CD4-positive, alpha-beta T cell (primary cell): ENCODE measurements at regions not wholly inside any gene's neighbourhood (a gene's known extent, or its start where the extent isn't known, plus 50 kb on each side); places are given as distances from the start of the nearest gene placed in this dataset.

Experiments
- ATAC-seq: fragments of 200-7000 bp; cut with Tn5 transposase; one replicate; pipeline ENCODE4 v1.10.0; 2022; ENCODE audit warnings: mild to moderate bottlenecking; ENCODE audit not compliant: poor library complexity
- CTCF ChIA-PET: fragments of 350-600 bp; sonication (Branson Sonifier 250); formaldehyde crosslinking; loops from one replicate; lab custom pipeline; 2021; ENCODE audit warnings: antibody characterized with exemption, inconsistent platforms; lab: Charles Lee
- POLR2A ChIA-PET: fragments of 350-600 bp; sonication (Branson Sonifier 250); formaldehyde crosslinking; loops from one replicate; lab custom pipeline; 2021; ENCODE audit warnings: antibody characterized with exemption, inconsistent platforms; lab: Charles Lee
- DNase-seq, 14 experiments: peaks; one replicate each; pipeline ENCODE4 v3.0.0-alpha.2; 2013 to 2020; ENCODE audit warnings: mixed read lengths in 2 of 14
- H3K27ac ChIP-seq, 2 donors: one replicate each; pipeline versions ENCODE4 v1.5.1 to v1.7.0; 2013; ENCODE audit warnings: low read length in 2 of 2, low read depth in 1 of 2, mild to moderate bottlenecking in 1 of 2
- H3K27me3 ChIP-seq, 2 experiments: 1 replicate in 1 of 2; 2 replicates in 1 of 2; pipeline versions ENCODE4 v1.6.1 to v1.7.0; 2013; ENCODE audit warnings: low read length in 2 of 2, control low read depth in 1 of 2, mild to moderate bottlenecking in 1 of 2, moderate library complexity in 1 of 2; ENCODE audit not compliant: insufficient read depth in 2 of 2, control insufficient read depth in 1 of 2
- H3K36me3 ChIP-seq: one replicate; pipeline ENCODE4 v1.6.1; 2013; ENCODE audit warnings: low read length, control low read depth; ENCODE audit not compliant: insufficient read depth
- H3K4me1 ChIP-seq: one replicate; pipeline ENCODE4 v1.6.1; 2013; ENCODE audit warnings: low read length, control low read depth; ENCODE audit not compliant: insufficient read depth
- H3K4me3 ChIP-seq: one replicate; pipeline ENCODE4 v1.5.1; 2013; ENCODE audit warnings: mild to moderate bottlenecking, low read length, moderate library complexity
- H3K9me3 ChIP-seq, 2 experiments: 1 replicate in 1 of 2; 2 replicates in 1 of 2; pipeline versions ENCODE4 v1.6.1 to v1.7.0; 2013; ENCODE audit warnings: low read length in 2 of 2, mild to moderate bottlenecking in 2 of 2, control low read depth in 1 of 2, moderate library complexity in 1 of 2; ENCODE audit not compliant: control insufficient read depth in 1 of 2, insufficient read depth in 1 of 2
- H3K27ac Mint-ChIP-seq: one replicate; pipeline ENCODE4 v1.8.0; 2020; ENCODE audit warnings: mixed read lengths
- H3K27me3 Mint-ChIP-seq: one replicate; pipeline ENCODE4 v1.8.0; 2021; ENCODE audit warnings: mixed read lengths
- H3K36me3 Mint-ChIP-seq: one replicate; pipeline ENCODE4 v1.8.0; 2021; ENCODE audit warnings: low read depth, mixed read lengths
- H3K4me1 Mint-ChIP-seq: one replicate; pipeline ENCODE4 v1.8.0; 2021; ENCODE audit warnings: low read depth, mixed read lengths
- H3K4me3 Mint-ChIP-seq: one replicate; pipeline ENCODE4 v1.8.0; 2020; ENCODE audit warnings: mild to moderate bottlenecking, mixed read lengths
- H3K9me3 Mint-ChIP-seq: one replicate; pipeline ENCODE4 v1.8.0; 2020; ENCODE audit warnings: mixed read lengths
- intact Hi-C, 2 experiments: fragments of 100-400 bp; cut with DNase I in 1 of 2; cut with micrococcal nuclease in 1 of 2; formaldehyde crosslinking; loops; one replicate each; pipeline versions ENCODE4 v1.15.1 to v1.9.0; 2023 to 2025; cut with DNase I, micrococcal nuclease
- TF ChIP-seq, protein P1 (sequence below): fragments of 200-600 bp; IDR thresholded peaks from one replicate; pipeline ENCODE4 v1.8.0; 2022; ENCODE audit warnings: antibody characterized with exemption, mild to moderate bottlenecking

DNA sequence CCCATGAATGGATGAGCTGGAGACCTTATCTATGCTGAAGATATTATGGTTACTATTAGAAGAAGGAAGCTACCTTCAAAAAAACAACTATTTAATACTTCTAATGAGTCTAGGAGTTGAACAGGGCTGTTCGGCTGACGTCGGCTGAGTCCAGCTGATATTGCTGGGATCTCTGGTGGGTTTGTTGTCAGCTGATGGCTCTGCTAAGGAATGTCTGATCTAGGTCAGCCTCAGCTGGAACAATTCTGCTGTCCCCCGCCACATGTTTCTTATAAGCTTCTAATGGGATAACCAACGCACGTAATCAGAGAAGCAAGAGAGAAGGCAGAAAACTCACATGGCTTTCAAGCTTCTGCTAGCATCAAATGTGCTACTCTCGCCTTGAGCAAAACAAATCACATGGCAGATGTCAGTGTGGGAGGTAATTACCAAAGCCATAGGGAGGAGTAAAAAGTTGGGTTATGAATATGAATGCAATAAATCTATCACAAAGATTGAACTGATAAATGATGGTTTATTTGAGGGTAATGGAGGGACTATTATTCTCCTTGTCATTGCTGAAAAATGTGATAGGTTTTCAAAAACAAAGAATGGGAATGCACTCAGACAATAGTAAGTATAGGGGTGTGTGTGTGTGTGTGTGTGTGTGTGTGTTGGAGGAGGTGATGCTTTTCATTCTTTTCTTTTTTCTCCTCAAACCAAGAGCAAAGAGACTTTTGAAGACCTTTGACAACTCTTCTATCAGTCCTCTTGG lies 71.5 kb downstream of the BTBD3 start:
- TF ChIP-seq, protein P1, sequence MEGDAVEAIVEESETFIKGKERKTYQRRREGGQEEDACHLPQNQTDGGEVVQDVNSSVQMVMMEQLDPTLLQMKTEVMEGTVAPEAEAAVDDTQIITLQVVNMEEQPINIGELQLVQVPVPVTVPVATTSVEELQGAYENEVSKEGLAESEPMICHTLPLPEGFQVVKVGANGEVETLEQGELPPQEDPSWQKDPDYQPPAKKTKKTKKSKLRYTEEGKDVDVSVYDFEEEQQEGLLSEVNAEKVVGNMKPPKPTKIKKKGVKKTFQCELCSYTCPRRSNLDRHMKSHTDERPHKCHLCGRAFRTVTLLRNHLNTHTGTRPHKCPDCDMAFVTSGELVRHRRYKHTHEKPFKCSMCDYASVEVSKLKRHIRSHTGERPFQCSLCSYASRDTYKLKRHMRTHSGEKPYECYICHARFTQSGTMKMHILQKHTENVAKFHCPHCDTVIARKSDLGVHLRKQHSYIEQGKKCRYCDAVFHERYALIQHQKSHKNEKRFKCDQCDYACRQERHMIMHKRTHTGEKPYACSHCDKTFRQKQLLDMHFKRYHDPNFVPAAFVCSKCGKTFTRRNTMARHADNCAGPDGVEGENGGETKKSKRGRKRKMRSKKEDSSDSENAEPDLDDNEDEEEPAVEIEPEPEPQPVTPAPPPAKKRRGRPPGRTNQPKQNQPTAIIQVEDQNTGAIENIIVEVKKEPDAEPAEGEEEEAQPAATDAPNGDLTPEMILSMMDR = no peak
- H3K27me3 ChIP-seq = no peaks in the 10 kb centered on the region
- H3K27ac Mint-ChIP-seq = no peak overlapping the region
- intact Hi-C loops = no loop called here
- no peaks in the 10 kb centered on the region for H3K36me3 Mint-ChIP-seq
- no peak for DNase-seq
- no peak overlapping the region for H3K27ac ChIP-seq
- no peaks in the 10 kb centered on the region for H3K36me3 ChIP-seq
- peaks cover 0 to 3% of the 10 kb centered on the region in 2 experiments for H3K9me3 ChIP-seq
- ATAC-seq = no peak
- CTCF ChIA-PET = no interaction called here
- H3K9me3 Mint-ChIP-seq = peaks cover 2% of the 10 kb centered on the region
- no peak overlapping the region for H3K4me3 Mint-ChIP-seq
- H3K4me1 ChIP-seq = no peaks in the 10 kb centered on the region
- H3K4me3 ChIP-seq = no peak overlapping the region
- H3K4me1 Mint-ChIP-seq = no peaks in the 10 kb centered on the region
- no peaks in the 10 kb centered on the region for H3K27me3 Mint-ChIP-seq
- POLR2A ChIA-PET = no interaction called here

DNA sequence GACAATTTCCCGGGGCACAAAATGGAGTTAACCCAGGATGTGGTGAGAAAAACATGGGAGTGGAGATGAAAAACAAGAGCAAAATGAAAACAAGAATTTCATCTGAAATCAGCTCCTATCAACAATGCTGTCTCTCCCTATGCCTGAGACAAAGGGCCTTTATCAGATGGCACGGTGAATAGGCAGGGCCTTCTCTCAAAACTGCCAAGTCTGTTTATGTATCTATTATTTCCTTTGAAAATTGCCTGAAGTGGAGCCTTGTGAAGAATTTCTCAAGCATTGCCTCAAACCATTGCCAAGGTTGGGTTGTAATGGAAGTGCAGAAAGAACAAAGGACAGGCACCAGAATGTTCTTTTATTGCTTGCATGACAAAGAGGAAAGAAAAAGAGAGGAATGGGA lies 74.7 kb downstream of the BTBD3 start:
- DNase-seq (no peak), ATAC-seq (no peak)
- Mint-ChIP-seq H3K27me3 (peaks cover 3% of the 10 kb centered on the region), H3K4me3 (no peak overlapping the region), H3K27ac (no peak overlapping the region), H3K4me1 (no peaks in the 10 kb centered on the region), H3K36me3 (no peaks in the 10 kb centered on the region), H3K9me3 (no peaks in the 10 kb centered on the region)
- no peak overlapping the region for H3K27ac ChIP-seq
- peaks cover 0 to 3% of the 10 kb centered on the region in 2 experiments for H3K9me3 ChIP-seq
- no peaks in the 10 kb centered on the region for H3K36me3 ChIP-seq
- TF ChIP-seq, protein P1 = no peak
- no peaks in the 10 kb centered on the region for H3K4me1 ChIP-seq
- POLR2A ChIA-PET = no interaction called here
- intact Hi-C loops = no loop called here
- no peaks in the 10 kb centered on the region for H3K27me3 ChIP-seq
- CTCF ChIA-PET = no interaction called here
- H3K4me3 ChIP-seq = no peak overlapping the region

DNA sequence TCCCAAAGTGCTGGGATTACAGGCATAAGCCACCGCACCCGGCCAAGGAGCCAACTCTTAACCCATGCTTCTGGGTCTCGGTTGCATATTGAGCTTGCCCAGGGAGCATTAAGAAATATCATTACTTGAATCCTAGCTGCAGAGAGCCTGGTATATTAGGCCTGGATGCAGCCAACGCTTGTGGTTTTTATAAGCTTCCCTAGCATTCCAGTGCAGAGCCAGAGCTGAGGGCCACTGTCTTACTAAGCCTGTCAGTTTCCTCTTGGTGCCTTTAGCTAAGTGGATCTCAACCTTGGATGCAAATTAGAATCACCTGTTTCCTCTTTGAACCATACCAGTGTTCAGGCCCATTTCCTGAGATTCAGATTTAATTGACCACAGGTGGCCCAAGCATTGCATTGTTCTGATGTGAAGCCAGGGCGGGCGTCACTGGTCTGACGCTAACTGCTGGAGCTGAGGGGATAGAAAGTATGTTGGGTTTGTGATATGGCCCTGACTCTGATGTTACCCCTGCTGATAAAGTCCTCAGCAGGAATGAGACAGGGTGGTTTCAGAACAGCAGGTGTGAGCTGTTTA lies 76.3 kb downstream of the BTBD3 start:
- CTCF ChIA-PET = no interaction called here
- peaks cover 3% of the 10 kb centered on the region for H3K27me3 Mint-ChIP-seq

More for the DNA sequence above, 76.3 kb downstream of the BTBD3 start:
- DNase-seq (no peak), ATAC-seq (no peak)
- no peaks in the 10 kb centered on the region for H3K4me1 Mint-ChIP-seq
- H3K4me3 ChIP-seq = no peak overlapping the region
- no peak overlapping the region for H3K27ac ChIP-seq
- TF ChIP-seq, protein P1 = no peak
- intact Hi-C loops = no loop called here
- H3K27me3 ChIP-seq = no peaks in the 10 kb centered on the region
- no peaks in the 10 kb centered on the region for H3K36me3 Mint-ChIP-seq
- POLR2A ChIA-PET = no interaction called here
- H3K9me3 Mint-ChIP-seq = no peaks in the 10 kb centered on the region
- no peaks in the 10 kb centered on the region for H3K4me1 ChIP-seq
- no peaks in the 10 kb centered on the region for H3K36me3 ChIP-seq
- H3K4me3 Mint-ChIP-seq = no peak overlapping the region
- H3K27ac Mint-ChIP-seq = no peak overlapping the region
- peaks cover 0 to 3% of the 10 kb centered on the region in 2 experiments for H3K9me3 ChIP-seq
